HFFc6 (cell line): ENCODE measurements at regions not wholly inside any gene's neighbourhood (a gene's known extent, or its start where the extent isn't known, plus 50 kb on each side); places are given as distances from the start of the nearest gene placed in this dataset.
"Not testable (repeated sequence)": the region's sequence is repeated elsewhere in the genome, so short reads cannot be mapped to it uniquely, and the experiment has no call there.

Source experiments
- DNase-seq: peaks from one replicate; pipeline ENCODE4 v3.0.0-alpha.2; 2018
- H3K27ac Mint-ChIP-seq: 2 replicates; pipeline ENCODE4 v1.8.0; 2020; ENCODE audit warnings: mild to moderate bottlenecking, mixed read lengths
- H3K27me3 Mint-ChIP-seq: 2 replicates; pipeline ENCODE4 v1.8.0; 2021; ENCODE audit warnings: mild to moderate bottlenecking, moderate library complexity, mixed read lengths; ENCODE audit not compliant: insufficient read depth
- H3K36me3 Mint-ChIP-seq: 2 replicates; pipeline ENCODE4 v1.8.0; 2021; ENCODE audit warnings: low read depth, mixed read lengths
- H3K4me1 Mint-ChIP-seq: 2 replicates; pipeline ENCODE4 v1.8.0; 2020; ENCODE audit warnings: low read depth, mixed read lengths
- H3K4me3 Mint-ChIP-seq: 2 replicates; pipeline ENCODE4 v1.8.0; 2020; ENCODE audit warnings: mild to moderate bottlenecking, moderate library complexity, mixed read lengths
- H3K9me3 Mint-ChIP-seq: 2 replicates; pipeline ENCODE4 v1.8.0; 2020; ENCODE audit warnings: mild to moderate bottlenecking, mixed read lengths
- CTCF ChIP-seq: fragments of 200-600 bp; sonication (generic); IDR thresholded peaks from 2 replicates; pipeline ENCODE4 v1.5.0; 2021; ENCODE audit warnings: antibody characterized with exemption, mild to moderate bottlenecking

- Mint-ChIP-seq H3K27me3 (no peaks in the 10 kb centered on the region; the same call in 1 of the 2 replicates), H3K36me3 (no peaks in the 10 kb centered on the region), H3K9me3 (no peaks in the 10 kb centered on the region), H3K4me3 (no peak overlapping the region), H3K4me1 (peaks cover 21% of the 10 kb centered on the region; the same call in 1 of the 2 replicates), H3K27ac (no peak overlapping the region)
- no peak for TF ChIP-seq CTCF
- DNase-seq, result peak; percentile 33
These were observed 77.4 kb upstream of the LRCH1 start for GRCh38 chr13:46475541-46475991.

GRCh38 chr13:46473806-46474205 is 79.2 kb upstream of the LRCH1 start:
- Mint-ChIP-seq H3K27ac (no peak overlapping the region), H3K9me3 (no peaks in the 10 kb centered on the region), H3K27me3 (no peaks in the 10 kb centered on the region; the same call in 1 of the 2 replicates), H3K4me1 (peaks cover 25% of the 10 kb centered on the region; the same call in 1 of the 2 replicates), H3K4me3 (no peak overlapping the region), H3K36me3 (no peaks in the 10 kb centered on the region)
- no peak for TF ChIP-seq CTCF
- no peak for DNase-seq

- no peaks in the 10 kb centered on the region for H3K36me3 Mint-ChIP-seq
- H3K4me3 Mint-ChIP-seq, result no peak overlapping the region
- H3K4me1 Mint-ChIP-seq, result peaks cover 24% of the 10 kb centered on the region; the same call in 1 of the 2 replicates
- no peak overlapping the region for H3K27ac Mint-ChIP-seq
- H3K27me3 Mint-ChIP-seq, result no peaks in the 10 kb centered on the region
- H3K9me3 Mint-ChIP-seq, result no peaks in the 10 kb centered on the region
- TF ChIP-seq CTCF, result no peak
- DNase-seq, result no peak
These were observed 80.6 kb upstream of the LRCH1 start for GRCh38 chr13:46472384-46472783.

GRCh38 chr13:46469699-46470098 is 82.6 kb upstream of the RUBCNL start:
- H3K36me3 Mint-ChIP-seq, H3K4me3 Mint-ChIP-seq, H3K27ac Mint-ChIP-seq, H3K9me3 Mint-ChIP-seq, H3K27me3 Mint-ChIP-seq, DNase-seq: not testable (repeated sequence)
- H3K4me1 Mint-ChIP-seq, result peaks cover 15% of the 10 kb centered on the region; the same call in 1 of the 2 replicates

GRCh38 chr13:46468570-46469463 is 81.8 kb upstream of the RUBCNL start:
- peak; percentile 75 for DNase-seq
- Mint-ChIP-seq H3K27ac (no peak overlapping the region), H3K27me3 (no peaks in the 10 kb centered on the region), H3K36me3 (no peaks in the 10 kb centered on the region), H3K9me3 (no peaks in the 10 kb centered on the region), H3K4me1 (peaks cover 15% of the 10 kb centered on the region; the same call in 1 of the 2 replicates), H3K4me3 (no peak overlapping the region)
- TF ChIP-seq CTCF, result no peak

- not testable (repeated sequence) for DNase-seq, H3K27me3 Mint-ChIP-seq, H3K36me3 Mint-ChIP-seq, H3K27ac Mint-ChIP-seq, H3K9me3 Mint-ChIP-seq, H3K4me3 Mint-ChIP-seq
- H3K4me1 Mint-ChIP-seq, result peaks cover 15% of the 10 kb centered on the region; the same call in 1 of the 2 replicates
These were observed 80.6 kb upstream of the RUBCNL start for GRCh38 chr13:46467694-46468093.

GRCh38 chr13:46466074-46466473 is 79.0 kb upstream of the RUBCNL start:
- not testable (repeated sequence) for H3K36me3 Mint-ChIP-seq, H3K9me3 Mint-ChIP-seq, H3K4me3 Mint-ChIP-seq, H3K27ac Mint-ChIP-seq, DNase-seq, H3K27me3 Mint-ChIP-seq
- peaks cover 15% of the 10 kb centered on the region; the same call in 1 of the 2 replicates for H3K4me1 Mint-ChIP-seq
